Heart left ventricle (tissue), 13 donors: ENCODE measurements at regions not wholly inside any gene's neighbourhood (a gene's known extent, or its start where the extent isn't known, plus 50 kb on each side); places are given as distances from the start of the nearest gene placed in this dataset.

ENCODE experiments used
- POLR2A ChIP-seq, 2 donors: fragments of 450-650 bp; IDR thresholded peaks; one replicate each; pipeline ENCODE4 v1.6.1; 2017; ENCODE audit warnings: antibody characterized with exemption in 2 of 2, mild to moderate bottlenecking in 2 of 2, moderate library complexity in 2 of 2
- TF ChIP-seq, protein P1 (sequence below), 12 donors: fragments of 200-600 bp; sonication (generic) in 4 of 12; IDR thresholded peaks; one replicate each; pipeline versions ENCODE4 v1.5.0 to v1.8.0; 2018 to 2022; ENCODE audit warnings: antibody characterized with exemption in 12 of 12, mild to moderate bottlenecking in 5 of 12
- donor health status: ischemic (EF 13 %, LVEDD 7.1; RV severe dilation, severe dysfunction).
- donor health status: DM: no; HTN: yes; CAD: no.
- donor health status: DM: no; HTN: no; CAD: no.
- donor health status: ischemic (EF 25% LVEDD 6.9; RV normal size, moderate dysfunction).
- donor health status: ischemic (EF 25% LVEDD 5.7; RV mildly dilated, moderate dysfunction).
- donor health status: ischemic (EF 35%, LVEDD 5.7; RV mildly dilated, moderate dysfunction).
- donor health status: nonischemic (EF 11% LVEDD 7.7; RV severe dilation, severe dysfunction).
- donor health status: DM: yes; HTN: yes; CAD: no.
- donor health status: PGD.
- donor health status: ischemic (EF 29% LVEDD 5.4; RV normal size, mild dysfunction).
- donor health status: nonischemic (EF 23%, LVEDD 6.1; RV moderate dilation, normal function).

DNA sequence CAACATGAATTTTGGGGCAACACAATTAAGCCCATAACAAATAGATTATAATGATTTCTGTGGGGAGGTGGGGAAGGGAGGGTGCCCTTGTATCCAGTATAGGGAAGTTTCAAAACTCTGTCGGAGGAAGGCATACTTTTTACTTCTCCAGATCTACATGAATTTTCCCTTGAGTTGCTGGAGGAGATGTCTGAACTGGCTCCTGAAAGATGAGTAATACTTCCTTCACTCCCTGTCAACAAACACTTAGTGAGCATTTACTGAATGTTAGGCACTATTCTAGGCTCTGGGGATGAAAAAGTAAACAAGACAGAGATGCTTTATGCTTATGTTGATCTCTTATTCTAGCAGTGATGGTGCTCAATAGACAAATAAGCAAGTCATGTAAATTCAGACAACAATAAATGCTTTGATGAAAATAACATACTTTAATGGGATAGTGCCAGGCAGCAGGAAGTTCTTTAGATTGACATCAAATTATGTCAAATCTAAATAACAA, 197.9 kb upstream of the ANKH start:
- TF ChIP-seq, protein P1, sequence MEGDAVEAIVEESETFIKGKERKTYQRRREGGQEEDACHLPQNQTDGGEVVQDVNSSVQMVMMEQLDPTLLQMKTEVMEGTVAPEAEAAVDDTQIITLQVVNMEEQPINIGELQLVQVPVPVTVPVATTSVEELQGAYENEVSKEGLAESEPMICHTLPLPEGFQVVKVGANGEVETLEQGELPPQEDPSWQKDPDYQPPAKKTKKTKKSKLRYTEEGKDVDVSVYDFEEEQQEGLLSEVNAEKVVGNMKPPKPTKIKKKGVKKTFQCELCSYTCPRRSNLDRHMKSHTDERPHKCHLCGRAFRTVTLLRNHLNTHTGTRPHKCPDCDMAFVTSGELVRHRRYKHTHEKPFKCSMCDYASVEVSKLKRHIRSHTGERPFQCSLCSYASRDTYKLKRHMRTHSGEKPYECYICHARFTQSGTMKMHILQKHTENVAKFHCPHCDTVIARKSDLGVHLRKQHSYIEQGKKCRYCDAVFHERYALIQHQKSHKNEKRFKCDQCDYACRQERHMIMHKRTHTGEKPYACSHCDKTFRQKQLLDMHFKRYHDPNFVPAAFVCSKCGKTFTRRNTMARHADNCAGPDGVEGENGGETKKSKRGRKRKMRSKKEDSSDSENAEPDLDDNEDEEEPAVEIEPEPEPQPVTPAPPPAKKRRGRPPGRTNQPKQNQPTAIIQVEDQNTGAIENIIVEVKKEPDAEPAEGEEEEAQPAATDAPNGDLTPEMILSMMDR (IDR thresholded peaks at IDR 0.05), result no peak
- no peak for TF ChIP-seq POLR2A (IDR thresholded peaks at IDR 0.05)
